GM21515 (cell line): ENCODE measurements at regions not wholly inside any gene's neighbourhood (a gene's known extent, or its start where the extent isn't known, plus 50 kb on each side); places are given as distances from the start of the nearest gene placed in this dataset.

ENCODE experiments used
- ATAC-seq: cut with Tn5 transposase; IDR thresholded peaks from one replicate; pipeline ENCODE4 v1.9.1; 2021; ENCODE audit not compliant: unreplicated experiment

DNA sequence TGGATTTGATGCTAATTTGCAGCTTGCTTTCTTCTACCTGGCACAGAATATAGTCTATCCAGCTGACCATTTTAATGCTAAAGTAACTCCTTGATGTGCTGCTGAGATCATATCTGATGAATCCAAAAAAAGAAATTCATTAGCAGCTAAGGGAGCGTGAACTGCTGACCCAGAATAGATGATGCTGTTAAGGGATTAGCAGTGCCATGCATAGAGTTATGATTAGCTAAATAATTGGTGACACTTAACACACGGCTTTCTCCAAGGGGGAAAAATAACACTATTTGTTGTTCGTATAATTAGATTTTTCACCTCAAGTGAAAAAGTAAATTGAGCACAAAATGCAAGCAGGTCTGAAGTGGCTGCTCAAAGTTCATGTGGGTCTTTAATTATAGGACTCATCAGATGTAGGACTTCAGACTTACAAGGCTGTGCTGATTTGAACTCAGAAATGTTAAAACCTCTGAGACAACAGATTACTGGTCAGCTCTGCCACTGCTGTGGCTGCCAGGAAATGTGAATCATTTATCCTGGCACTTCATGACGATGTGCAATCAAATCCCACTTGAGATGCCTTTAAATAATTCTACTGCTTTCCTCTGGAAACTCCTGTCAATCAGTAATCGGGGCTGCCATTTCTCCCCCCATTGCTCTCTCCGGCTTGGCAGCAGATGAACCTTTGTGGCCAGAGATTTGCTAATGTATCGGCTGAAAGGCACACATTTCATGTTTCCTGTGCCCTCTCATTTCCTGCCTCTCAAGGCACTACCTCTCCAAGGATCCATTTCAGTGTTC, 291.6 kb upstream of the C9orf72 start:
- no peak for ATAC-seq

DNA sequence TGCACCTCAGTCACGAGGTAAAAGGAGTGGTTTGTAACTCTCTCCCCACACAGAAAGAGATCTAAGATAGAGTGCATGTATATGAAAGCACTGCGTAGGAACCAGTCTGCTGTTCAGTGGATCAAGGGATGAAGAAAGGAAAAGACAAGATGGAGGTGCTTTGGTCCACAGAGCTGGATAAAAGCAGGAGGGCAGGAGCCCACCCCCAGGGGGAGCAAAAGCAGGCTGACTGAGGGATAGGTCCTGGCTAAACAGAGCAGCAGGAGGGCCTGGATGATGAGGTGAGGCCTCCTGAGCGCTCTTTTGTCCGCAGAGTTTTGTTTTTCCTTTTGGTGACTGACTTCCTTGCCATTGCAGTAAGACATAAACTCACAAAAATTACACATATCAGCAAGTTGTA, 293.5 kb upstream of the C9orf72 start:
- ATAC-seq: no peak

DNA sequence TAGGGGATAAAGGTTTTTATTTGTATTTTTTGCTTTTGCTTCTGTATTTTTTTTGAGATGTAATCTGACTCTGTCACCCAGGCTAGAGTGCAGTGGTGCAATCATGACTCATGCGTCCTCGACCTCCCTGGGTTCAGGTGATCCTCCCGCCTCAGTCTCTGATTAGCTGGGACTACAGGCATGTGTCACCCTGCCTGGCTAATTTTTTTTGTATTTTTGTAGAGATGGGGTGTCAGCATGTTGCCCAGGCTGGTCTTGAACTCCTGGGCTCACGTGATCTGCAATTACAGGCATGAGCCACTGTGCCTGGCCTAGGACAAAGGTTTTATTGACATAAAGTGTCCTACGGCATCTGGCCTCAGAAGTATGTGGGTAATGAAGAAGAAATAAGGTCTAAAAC, 297.1 kb upstream of the C9orf72 start:
- no peak for ATAC-seq

DNA sequence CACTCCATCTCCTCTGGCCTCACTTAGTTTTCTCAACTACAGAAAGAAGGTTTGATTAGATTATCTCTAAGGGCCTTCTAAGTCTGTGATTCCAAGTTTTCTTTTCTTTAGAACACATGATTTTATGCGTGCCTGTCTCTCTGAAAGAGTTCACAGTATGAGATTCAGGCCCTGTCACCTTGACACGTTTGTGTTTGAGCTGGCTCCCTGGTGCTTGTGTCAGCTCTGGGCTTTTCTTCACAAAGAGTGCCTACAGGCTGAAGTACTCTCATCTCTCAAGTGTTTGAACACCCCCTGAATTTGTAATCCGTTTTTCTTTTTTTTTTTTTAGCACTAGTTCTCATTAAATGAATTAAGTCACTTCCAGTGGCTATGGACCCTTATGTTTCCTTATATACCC, 306.9 kb upstream of the C9orf72 start:
- no peak for ATAC-seq

DNA sequence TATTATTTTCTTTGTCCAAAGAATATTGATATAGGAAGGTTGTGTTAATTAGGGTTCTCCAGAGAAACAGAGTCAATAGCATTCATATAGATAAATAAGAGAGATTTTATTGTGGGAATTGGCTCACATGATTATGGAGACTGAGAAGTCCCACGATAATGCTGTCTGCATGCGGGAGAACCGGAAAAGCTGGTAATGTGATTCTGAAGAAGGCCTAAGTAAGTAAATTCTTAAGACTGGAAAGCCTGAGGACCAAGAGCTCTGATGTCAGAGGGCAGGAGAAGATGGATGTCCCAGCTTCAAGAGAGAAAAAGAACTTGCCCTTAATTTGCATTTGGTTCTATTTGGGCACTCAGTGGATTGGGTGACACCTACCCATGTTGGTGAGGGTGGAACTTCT, 307.4 kb upstream of the C9orf72 start:
- no peak for ATAC-seq

DNA sequence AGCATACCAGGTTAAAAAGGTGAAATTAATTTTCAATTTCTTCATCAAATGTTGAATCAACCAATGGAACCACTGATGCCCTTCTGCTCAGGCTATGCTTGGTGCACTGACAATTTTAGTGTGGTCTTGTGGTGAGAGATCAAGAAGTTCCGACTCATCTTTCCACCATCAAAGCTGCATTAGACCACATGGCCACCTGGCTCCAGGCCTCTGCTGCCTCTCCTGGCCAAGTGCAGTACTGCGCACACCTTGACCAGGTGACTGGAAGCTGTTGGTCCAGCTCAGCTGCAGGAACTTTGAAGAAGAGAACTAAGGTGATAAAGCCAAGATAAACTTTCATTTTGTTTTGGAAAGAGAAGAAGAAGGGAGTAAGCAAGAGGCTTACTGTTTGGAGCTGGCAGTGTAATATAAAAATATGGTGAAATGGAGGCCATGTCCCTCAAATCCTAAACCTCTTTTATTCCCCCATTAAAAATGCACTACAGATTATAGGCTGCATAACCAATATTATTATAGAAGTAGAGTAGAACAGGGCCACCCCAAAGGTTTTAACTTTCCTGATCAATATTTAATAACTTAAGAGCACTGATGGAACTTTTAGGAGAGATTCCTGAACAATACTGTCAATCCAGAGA, 315.5 kb upstream of the C9orf72 start:
- ATAC-seq: peak; percentile 99

DNA sequence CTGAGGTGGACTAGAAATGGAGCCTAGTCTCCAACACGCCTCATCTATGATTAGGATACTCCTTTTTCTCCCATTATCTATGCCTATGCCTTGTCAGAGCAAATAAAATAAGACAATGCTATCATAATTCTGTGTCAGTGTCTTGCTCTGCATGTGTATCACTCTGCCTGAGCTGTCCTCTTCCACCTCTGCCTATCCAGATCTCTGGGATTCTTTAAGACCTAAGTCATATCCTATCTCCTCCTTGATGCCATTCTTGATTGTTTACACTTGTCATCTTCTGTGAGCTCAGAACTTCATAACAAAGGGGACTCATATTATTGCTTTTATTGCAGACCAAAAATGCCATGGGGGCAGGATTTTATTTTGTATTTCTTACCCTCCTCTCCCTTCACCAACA, 351.2 kb upstream of the C9orf72 start:
- no peak for ATAC-seq

DNA sequence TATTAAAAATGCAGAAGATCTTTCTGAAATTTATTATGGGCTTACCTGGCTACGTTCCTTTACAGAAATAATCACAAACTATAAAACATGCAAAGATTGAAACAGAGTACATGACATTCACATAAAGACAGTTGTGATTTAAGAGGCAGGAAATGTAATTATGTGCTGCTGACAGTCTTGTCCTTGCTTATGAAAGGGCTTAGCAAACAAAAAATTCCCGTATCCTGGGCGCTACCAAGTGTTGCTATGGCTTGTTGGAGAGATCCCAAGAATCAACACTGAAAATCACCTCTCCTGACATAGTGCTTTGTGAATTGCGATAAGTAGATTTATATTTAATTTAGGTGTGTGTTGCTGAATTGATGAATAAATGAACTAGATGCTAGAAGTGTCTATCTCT, 352.5 kb upstream of the C9orf72 start:
- ATAC-seq: no peak

DNA sequence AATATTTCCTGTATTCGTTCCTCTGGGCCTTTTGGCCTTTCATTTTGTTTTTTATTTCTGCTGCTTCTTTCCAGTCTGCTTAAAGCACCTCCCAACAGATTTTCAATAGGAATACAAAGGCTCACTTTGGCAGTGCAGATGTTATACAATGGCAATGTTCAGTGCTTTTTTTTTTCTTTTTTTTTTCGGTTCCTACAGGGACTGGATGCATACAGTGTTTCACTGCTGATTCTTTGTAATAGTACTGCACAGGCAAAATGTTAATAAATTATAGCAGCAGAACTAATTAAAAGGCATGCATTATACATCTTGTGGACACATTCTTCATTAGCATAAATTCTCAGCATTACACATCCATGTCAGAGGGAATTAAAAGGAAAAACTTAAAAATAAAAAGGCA, 356.6 kb upstream of the C9orf72 start:
- no peak for ATAC-seq

DNA sequence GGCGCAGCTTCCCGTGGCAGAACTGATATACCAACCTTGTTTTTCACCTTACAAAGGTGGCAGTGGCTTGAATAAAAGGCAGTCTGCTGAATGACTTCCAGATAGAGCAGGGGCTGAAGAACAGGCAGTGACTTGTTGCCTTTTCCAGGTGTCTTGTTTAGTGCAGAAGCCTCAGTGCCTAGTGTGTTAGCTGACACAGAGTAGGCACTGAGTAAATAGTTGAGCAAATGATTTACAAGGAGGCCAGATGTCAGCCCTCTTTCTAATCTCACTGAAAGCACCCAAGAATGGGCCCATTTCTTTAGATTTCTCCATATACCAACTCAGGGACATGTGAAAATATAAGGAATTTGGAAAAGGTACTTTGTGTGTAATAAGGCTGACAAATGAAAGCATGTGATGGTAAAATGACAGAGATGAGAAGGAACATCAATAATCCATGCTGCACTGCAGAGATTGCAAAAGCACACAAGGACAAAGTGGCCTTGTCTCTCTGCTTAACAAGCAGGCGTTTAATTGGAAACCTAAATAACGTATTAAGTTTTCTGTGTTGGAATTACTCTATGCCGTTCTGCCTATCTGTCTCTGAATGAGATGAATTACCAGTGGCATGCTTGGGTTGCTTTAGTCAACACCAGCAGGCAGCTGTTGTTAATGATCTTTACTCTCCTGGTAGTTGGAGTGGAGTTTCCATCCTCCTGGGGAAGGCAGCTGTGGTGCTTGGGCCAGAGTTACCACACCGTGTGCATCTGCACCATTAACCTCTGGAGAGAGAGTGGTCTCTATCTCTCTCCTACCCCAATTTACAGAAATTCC, 360.1 kb upstream of the C9orf72 start:
- ATAC-seq: no peak

DNA sequence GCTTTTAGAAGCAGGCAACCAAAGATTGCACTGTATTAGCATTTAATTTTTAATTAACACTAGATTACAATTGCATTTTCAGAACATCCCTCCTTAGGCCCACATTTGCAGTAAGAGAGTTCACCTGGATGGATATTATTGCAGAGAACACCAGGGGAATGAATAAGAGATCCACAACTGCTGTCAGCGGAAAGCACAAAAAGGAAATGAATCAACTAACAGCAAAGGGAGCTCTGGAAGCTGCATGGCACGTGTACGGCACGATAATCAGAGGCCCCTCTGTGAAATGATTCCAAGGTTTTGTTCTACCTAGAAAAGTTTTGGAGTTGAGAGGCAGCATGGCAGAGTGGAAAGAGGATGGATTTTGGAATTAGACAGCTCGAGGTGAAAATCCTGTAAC, 361.2 kb upstream of the C9orf72 start:
- no peak for ATAC-seq

DNA sequence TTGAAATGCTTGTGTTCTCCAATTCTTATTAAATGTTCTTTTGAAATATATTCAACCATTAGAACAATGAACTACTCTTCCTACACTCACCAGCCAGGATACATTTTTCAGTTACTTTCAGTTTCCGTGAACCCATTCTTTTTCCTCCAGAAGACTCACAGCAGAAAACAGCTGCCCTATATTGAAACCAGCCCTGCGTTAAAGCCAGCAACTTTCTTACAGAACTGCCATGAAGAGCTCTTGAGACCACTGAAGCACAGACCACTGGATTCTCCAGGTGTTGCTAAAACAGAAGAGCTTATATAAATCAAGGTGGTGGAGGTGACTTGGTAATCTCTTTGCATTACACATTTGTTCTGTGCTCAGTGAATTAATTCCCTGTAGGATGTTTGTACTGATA, 365.9 kb upstream of the C9orf72 start:
- ATAC-seq: no peak

DNA sequence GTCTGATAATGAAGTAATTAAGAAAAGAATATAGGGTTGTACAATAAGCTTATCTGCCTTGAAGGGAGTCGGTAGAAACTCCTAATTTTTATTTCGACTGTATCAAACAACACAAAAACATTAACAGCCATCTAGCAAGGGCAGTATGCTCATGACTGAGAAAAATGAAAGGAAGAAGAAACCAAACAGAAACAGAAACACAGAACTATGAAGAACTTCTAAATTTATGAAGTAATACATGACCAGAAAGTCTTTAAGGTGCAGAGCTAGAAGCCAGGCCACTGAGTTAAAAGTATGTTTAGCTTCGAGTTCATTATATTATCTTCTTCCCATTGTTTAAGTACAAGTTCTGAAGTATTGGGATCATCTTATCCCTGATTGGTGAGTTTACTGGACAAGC, 367.3 kb upstream of the C9orf72 start:
- no peak for ATAC-seq

DNA sequence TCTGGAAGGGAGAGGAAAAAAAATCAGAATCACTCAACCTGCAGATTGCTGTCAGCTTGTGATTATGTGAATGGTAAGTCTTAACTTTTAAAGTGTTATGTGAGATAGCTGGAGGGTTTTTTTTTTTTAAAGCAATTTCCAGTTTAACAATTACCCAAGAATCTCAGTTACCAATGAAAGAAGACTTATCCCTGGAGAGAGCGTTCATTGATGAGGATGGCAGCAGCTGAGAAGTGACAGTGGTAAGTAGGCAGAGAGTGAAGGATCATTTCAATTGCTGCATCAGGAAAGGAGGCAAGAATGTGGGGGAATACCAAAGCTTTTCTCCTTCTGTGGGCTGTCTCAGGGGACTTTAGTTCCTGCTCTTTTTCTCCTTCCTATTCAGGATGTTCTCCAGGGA, 370.2 kb upstream of the C9orf72 start:
- no peak for ATAC-seq

DNA sequence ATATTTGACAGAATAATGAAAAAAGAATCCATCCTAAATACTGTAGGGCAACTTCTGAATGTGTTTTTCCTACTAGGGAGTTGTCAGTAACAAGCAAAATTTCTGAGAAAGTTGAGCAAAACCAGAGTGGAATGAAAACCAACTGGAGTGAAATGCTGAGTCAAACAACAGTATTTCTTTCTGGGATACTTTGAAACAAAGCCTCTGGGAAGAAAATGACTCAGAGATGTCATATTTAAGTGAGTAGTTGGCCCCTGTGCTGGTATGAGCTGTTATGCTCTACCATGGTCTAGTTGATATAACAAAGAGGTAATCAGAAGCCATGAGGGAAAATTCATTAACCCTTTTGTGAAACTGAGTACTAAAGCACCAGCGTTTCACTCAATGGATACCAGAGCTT, 372.1 kb upstream of the C9orf72 start:
- no peak for ATAC-seq

DNA sequence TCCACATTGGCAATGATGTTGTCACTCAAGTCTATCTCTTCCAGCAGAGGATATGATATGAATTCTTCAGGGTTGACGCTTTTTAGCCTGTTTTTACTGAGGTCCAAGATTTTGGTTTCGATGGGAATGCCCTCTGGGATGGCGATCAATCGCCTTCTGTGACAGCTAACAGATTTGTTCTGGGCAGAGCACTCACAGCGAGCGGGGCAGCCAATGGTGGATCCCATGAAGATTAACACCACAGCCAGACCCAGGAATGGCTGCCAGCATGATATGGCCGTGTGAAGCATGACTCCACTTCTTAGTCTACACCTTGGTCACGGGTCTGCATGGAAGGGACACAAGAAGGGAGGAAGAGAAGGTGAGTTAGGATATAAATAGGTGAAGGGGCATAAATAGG, 377.1 kb upstream of the C9orf72 start:
- no peak for ATAC-seq

DNA sequence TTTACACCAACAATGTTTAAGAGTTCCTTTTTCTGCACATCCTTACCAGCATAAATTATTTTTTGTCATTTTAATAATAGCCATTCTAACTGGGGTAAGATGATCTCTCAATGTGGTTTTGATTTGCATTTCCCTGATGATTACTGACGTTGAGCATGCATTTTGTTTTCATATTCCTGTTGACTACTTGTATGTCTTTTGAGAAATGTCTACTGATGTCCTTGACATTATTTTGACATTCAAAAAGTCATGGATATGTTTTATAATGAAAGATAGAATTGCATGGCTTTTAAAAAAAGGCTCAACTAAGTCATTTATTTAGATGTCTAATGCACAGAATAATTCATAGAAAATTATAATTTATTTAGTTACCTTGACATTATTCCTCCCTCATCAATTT, 381.6 kb upstream of the C9orf72 start:
- ATAC-seq: no peak

DNA sequence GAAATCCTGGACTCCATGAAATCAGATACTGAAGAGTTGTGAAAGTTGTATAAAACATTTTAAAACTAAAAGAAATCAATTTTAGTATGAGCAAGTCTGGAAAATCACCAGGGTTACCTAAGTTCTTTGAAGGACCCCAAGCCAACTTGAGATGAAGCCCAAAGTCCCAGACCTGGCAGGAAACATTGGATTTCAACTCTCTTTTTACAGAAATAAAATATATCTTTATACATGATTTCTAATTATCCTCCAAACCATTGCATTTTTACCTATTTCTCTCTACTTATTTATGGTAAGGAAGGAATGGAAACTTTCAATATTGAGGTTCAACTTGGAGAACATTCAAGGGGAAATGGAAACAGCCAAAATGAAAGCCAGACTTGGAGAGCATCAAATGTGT, 390.6 kb upstream of the C9orf72 start:
- ATAC-seq: no peak

DNA sequence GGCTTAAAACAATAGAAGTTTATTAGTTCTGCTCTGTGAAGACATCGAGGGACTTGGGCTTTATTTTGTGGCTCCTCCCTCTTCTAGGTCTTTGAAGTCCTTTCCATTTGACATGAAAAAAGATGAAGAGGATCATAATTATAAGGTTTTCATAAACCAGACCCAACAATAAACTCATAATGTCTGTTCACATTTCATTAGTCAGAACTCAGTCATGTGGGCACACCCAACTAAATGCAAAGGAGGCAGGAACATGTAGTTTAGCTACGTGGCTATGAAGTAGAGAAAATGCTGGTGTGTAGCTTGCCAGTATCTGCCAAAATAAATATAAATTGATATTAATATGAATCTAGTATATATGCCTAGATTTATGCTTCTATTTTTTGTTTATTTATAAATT, 393.9 kb upstream of the C9orf72 start:
- ATAC-seq: no peak

DNA sequence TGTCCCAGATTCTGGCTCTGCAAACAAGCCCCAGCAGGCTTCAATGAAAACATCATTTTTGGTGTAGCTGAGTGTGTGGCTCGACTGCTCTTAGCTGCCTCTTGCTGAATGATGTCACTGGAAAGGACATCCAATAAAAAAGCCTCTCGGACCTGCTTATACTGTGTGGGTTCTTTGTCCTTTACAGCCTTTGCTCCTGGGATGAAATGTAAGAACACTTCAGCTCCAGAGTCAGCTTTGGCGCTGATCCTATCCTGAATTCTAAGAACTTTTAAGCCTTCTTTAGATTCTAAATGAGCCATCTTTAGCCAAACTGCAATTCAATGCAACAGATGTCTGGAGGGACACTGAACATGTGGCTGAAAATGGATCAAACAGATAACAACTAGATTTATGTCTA, 404.6 kb upstream of the C9orf72 start:
- ATAC-seq: no peak

DNA sequence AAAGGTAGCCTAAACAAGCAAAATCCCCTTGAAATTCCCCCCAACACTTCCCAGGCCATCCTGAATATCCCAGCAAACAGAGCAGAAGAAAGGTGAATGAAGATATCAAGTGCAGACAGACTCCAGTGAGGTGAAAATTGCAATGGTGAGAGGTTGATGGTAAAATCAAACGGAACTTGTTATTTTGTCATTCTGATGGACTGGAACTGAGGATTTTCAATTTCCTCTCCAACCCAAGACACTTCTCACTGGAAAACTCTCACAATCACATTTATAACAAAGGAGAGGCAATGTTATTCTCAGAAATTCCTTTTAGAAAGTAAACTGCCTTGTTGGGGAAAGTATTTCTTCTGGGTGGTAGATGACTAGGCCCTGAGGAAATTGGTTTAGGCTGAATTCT, 412.4 kb upstream of the C9orf72 start:
- no peak for ATAC-seq

DNA sequence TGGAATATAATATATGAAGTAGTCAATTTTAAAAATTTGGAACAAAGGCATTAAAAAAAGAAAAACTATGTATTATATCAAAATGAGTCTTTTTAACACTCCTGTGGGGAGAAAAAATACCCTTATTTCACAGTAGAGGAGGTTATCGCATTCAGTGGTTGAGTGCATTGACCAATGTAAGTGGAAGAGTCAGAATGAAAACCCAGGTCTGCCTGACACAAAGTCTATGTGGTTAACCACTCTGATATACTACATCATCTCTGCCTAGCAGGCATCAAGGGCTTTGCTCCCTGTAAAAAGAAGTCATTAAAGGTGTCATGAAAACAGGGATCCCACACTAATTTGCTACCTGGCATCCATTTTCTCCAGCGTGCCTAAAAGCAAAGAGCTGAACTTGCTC, 417.2 kb upstream of the C9orf72 start:
- ATAC-seq: peak; percentile 64
